DND-41 (cell line): ENCODE measurements at regions not wholly inside any gene's neighbourhood (a gene's known extent, or its start where the extent isn't known, plus 50 kb on each side); places are given as distances from the start of the nearest gene placed in this dataset.

Source experiments
- CTCF ChIP-seq: IDR thresholded peaks from 2 replicates; pipeline ENCODE4 v1.5.1; 2012; ENCODE audit warnings: borderline replicate concordance, low read length, moderate library complexity, mild to moderate bottlenecking; ENCODE audit not compliant: poor library complexity, severe bottlenecking; ENCODE audit errors: extremely low read depth
- EZH2 ChIP-seq: IDR thresholded peaks from 3 replicates; pipeline ENCODE4 v1.6.1; 2012; ENCODE audit warnings: borderline replicate concordance, low read depth, mild to moderate bottlenecking, moderate library complexity, low read length, inconsistent platforms; ENCODE audit not compliant: severe bottlenecking

GRCh38 chr2:43057026-43057741, 169.2 kb downstream of the ZFP36L2 start:
- TF ChIP-seq CTCF (no peak), EZH2 (no peak)
